GM21528 (cell line): ENCODE measurements at regions not wholly inside any gene's neighbourhood (a gene's known extent, or its start where the extent isn't known, plus 50 kb on each side); places are given as distances from the start of the nearest gene placed in this dataset.
"Not testable (repeated sequence)": the region's sequence is repeated elsewhere in the genome, so short reads cannot be mapped to it uniquely, and the experiment has no call there.

Source experiments
- ATAC-seq: cut with Tn5 transposase; IDR thresholded peaks from one replicate; pipeline ENCODE4 v1.9.1; 2021; ENCODE audit warnings: mild to moderate bottlenecking, moderate library complexity; ENCODE audit not compliant: unreplicated experiment, low FRiP score

GRCh38 chr4:10281996-10282395 lies 165.4 kb upstream of the WDR1 start:
- ATAC-seq: no peak

- no peak for ATAC-seq
Observed at GRCh38 chr4:10279261-10279660, 162.7 kb upstream of the WDR1 start.

- ATAC-seq: no peak
Observed at GRCh38 chr4:10278071-10278470, 161.5 kb upstream of the WDR1 start.

- no peak for ATAC-seq
Observed at GRCh38 chr4:10276152-10276551, 159.6 kb upstream of the WDR1 start.

GRCh38 chr4:10275696-10276095 lies 159.1 kb upstream of the WDR1 start:
- no peak for ATAC-seq

- ATAC-seq: no peak
Observed at GRCh38 chr4:10273030-10273429, 156.4 kb upstream of the WDR1 start.

- ATAC-seq: no peak
Observed at GRCh38 chr4:10272511-10272910, 155.9 kb upstream of the WDR1 start.

GRCh38 chr4:10267066-10267465 lies 150.5 kb upstream of the WDR1 start:
- ATAC-seq: no peak

GRCh38 chr4:10260777-10261176 lies 144.2 kb upstream of the WDR1 start:
- ATAC-seq: no peak

GRCh38 chr4:10259976-10260375 lies 143.4 kb upstream of the WDR1 start:
- no peak for ATAC-seq

GRCh38 chr4:10256203-10256602 lies 139.6 kb upstream of the WDR1 start:
- ATAC-seq: no peak

GRCh38 chr4:10253765-10254164 lies 137.2 kb upstream of the WDR1 start:
- ATAC-seq: no peak

- ATAC-seq: no peak
Observed at GRCh38 chr4:10245751-10246150, 129.2 kb upstream of the WDR1 start.

- ATAC-seq: no peak
Observed at GRCh38 chr4:10243856-10244255, 127.3 kb upstream of the WDR1 start.

GRCh38 chr4:10240691-10241090 lies 124.1 kb upstream of the WDR1 start:
- ATAC-seq: no peak

GRCh38 chr4:10239982-10240654 lies 123.5 kb upstream of the WDR1 start:
- no peak for ATAC-seq

GRCh38 chr4:10237131-10237530 lies 120.5 kb upstream of the WDR1 start:
- ATAC-seq: no peak

- ATAC-seq: no peak
Observed at GRCh38 chr4:10232114-10232513, 115.5 kb upstream of the WDR1 start.

GRCh38 chr4:10226756-10227155 lies 110.2 kb upstream of the WDR1 start:
- no peak for ATAC-seq

- no peak for ATAC-seq
Observed at GRCh38 chr4:10225096-10225495, 108.5 kb upstream of the WDR1 start.

GRCh38 chr4:10223782-10224181 lies 107.2 kb upstream of the WDR1 start:
- no peak for ATAC-seq

GRCh38 chr4:10213481-10213880 lies 96.9 kb upstream of the WDR1 start:
- ATAC-seq: not testable (repeated sequence)

- no peak for ATAC-seq
Observed at GRCh38 chr4:10212901-10213300, 96.3 kb upstream of the WDR1 start.
